CD4-positive, alpha-beta T cell (primary cell): ENCODE measurements at regions not wholly inside any gene's neighbourhood (a gene's known extent, or its start where the extent isn't known, plus 50 kb on each side); places are given as distances from the start of the nearest gene placed in this dataset.

Source experiments
- ATAC-seq: fragments of 200-7000 bp; cut with Tn5 transposase; one replicate; pipeline ENCODE4 v1.10.0; 2022; ENCODE audit warnings: mild to moderate bottlenecking; ENCODE audit not compliant: poor library complexity
- CTCF ChIA-PET: fragments of 350-600 bp; sonication (Branson Sonifier 250); formaldehyde crosslinking; loops from one replicate; lab custom pipeline; 2021; ENCODE audit warnings: antibody characterized with exemption, inconsistent platforms; lab: Charles Lee
- POLR2A ChIA-PET: fragments of 350-600 bp; sonication (Branson Sonifier 250); formaldehyde crosslinking; loops from one replicate; lab custom pipeline; 2021; ENCODE audit warnings: antibody characterized with exemption, inconsistent platforms; lab: Charles Lee
- DNase-seq, 14 experiments: peaks; one replicate each; pipeline ENCODE4 v3.0.0-alpha.2; 2013 to 2020; ENCODE audit warnings: mixed read lengths in 2 of 14
- H3K27ac ChIP-seq, 2 donors: one replicate each; pipeline versions ENCODE4 v1.5.1 to v1.7.0; 2013; ENCODE audit warnings: low read length in 2 of 2, low read depth in 1 of 2, mild to moderate bottlenecking in 1 of 2
- H3K27me3 ChIP-seq, 2 experiments: 1 replicate in 1 of 2; 2 replicates in 1 of 2; pipeline versions ENCODE4 v1.6.1 to v1.7.0; 2013; ENCODE audit warnings: low read length in 2 of 2, control low read depth in 1 of 2, mild to moderate bottlenecking in 1 of 2, moderate library complexity in 1 of 2; ENCODE audit not compliant: insufficient read depth in 2 of 2, control insufficient read depth in 1 of 2
- H3K36me3 ChIP-seq: one replicate; pipeline ENCODE4 v1.6.1; 2013; ENCODE audit warnings: low read length, control low read depth; ENCODE audit not compliant: insufficient read depth
- H3K4me1 ChIP-seq: one replicate; pipeline ENCODE4 v1.6.1; 2013; ENCODE audit warnings: low read length, control low read depth; ENCODE audit not compliant: insufficient read depth
- H3K4me3 ChIP-seq: one replicate; pipeline ENCODE4 v1.5.1; 2013; ENCODE audit warnings: mild to moderate bottlenecking, low read length, moderate library complexity
- H3K9me3 ChIP-seq, 2 experiments: 1 replicate in 1 of 2; 2 replicates in 1 of 2; pipeline versions ENCODE4 v1.6.1 to v1.7.0; 2013; ENCODE audit warnings: low read length in 2 of 2, mild to moderate bottlenecking in 2 of 2, control low read depth in 1 of 2, moderate library complexity in 1 of 2; ENCODE audit not compliant: control insufficient read depth in 1 of 2, insufficient read depth in 1 of 2
- H3K27ac Mint-ChIP-seq: one replicate; pipeline ENCODE4 v1.8.0; 2020; ENCODE audit warnings: mixed read lengths
- H3K27me3 Mint-ChIP-seq: one replicate; pipeline ENCODE4 v1.8.0; 2021; ENCODE audit warnings: mixed read lengths
- H3K36me3 Mint-ChIP-seq: one replicate; pipeline ENCODE4 v1.8.0; 2021; ENCODE audit warnings: low read depth, mixed read lengths
- H3K4me1 Mint-ChIP-seq: one replicate; pipeline ENCODE4 v1.8.0; 2021; ENCODE audit warnings: low read depth, mixed read lengths
- H3K4me3 Mint-ChIP-seq: one replicate; pipeline ENCODE4 v1.8.0; 2020; ENCODE audit warnings: mild to moderate bottlenecking, mixed read lengths
- H3K9me3 Mint-ChIP-seq: one replicate; pipeline ENCODE4 v1.8.0; 2020; ENCODE audit warnings: mixed read lengths
- intact Hi-C, 2 experiments: fragments of 100-400 bp; cut with DNase I in 1 of 2; cut with micrococcal nuclease in 1 of 2; formaldehyde crosslinking; loops; one replicate each; pipeline versions ENCODE4 v1.15.1 to v1.9.0; 2023 to 2025; cut with DNase I, micrococcal nuclease
- TF ChIP-seq, protein P1 (sequence below): fragments of 200-600 bp; IDR thresholded peaks from one replicate; pipeline ENCODE4 v1.8.0; 2022; ENCODE audit warnings: antibody characterized with exemption, mild to moderate bottlenecking

DNA sequence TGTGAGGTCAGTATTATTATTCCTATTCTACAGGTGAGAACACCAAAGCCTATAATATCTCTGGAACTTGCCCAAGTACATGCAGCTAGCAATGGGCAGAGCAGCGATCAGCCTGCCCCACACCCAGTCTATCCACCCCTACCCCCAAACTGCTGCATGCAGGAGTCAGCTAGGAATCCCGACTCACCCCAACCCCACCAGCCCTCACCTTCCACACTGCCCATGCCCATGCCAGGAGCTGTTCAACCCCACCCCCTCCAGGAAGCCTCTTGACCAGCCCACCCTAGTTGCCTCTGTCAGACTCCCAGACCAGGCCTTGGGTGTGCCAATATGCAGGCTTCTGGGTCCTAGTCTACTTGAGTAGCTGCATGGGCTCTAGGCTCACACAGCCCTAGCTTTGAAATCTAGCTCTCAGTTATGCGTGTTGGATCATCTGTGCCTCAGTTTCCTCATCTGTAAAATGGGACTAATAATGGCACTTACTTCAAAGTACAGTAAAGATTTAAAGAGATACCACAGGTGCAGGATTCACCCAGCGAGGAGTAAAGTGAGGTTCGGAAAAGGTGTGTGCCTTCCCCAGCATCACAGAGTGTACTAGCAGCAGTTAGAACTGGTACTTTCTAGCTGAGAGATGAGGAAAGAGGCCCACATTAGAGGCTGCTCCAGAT, 173.2 kb downstream of the VEGFA start:
- Mint-ChIP-seq H3K4me1 (no peaks in the 10 kb centered on the region), H3K27me3 (no peaks in the 10 kb centered on the region), H3K9me3 (peaks cover 14% of the 10 kb centered on the region), H3K36me3 (no peaks in the 10 kb centered on the region), H3K27ac (no peak overlapping the region), H3K4me3 (no peak overlapping the region)
- DNase-seq (no peak), ATAC-seq (no peak)
- no peaks in the 10 kb centered on the region for H3K4me1 ChIP-seq
- POLR2A ChIA-PET: no interaction called here
- TF ChIP-seq, protein P1, sequence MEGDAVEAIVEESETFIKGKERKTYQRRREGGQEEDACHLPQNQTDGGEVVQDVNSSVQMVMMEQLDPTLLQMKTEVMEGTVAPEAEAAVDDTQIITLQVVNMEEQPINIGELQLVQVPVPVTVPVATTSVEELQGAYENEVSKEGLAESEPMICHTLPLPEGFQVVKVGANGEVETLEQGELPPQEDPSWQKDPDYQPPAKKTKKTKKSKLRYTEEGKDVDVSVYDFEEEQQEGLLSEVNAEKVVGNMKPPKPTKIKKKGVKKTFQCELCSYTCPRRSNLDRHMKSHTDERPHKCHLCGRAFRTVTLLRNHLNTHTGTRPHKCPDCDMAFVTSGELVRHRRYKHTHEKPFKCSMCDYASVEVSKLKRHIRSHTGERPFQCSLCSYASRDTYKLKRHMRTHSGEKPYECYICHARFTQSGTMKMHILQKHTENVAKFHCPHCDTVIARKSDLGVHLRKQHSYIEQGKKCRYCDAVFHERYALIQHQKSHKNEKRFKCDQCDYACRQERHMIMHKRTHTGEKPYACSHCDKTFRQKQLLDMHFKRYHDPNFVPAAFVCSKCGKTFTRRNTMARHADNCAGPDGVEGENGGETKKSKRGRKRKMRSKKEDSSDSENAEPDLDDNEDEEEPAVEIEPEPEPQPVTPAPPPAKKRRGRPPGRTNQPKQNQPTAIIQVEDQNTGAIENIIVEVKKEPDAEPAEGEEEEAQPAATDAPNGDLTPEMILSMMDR: no peak
- H3K27me3 ChIP-seq: no peaks in the 10 kb centered on the region
- intact Hi-C loops: no loop called here
- no peak overlapping the region for H3K4me3 ChIP-seq
- CTCF ChIA-PET: no interaction called here
- no peak overlapping the region for H3K27ac ChIP-seq
- peaks cover 12 to 20% of the 10 kb centered on the region in 2 experiments for H3K9me3 ChIP-seq
- H3K36me3 ChIP-seq: no peaks in the 10 kb centered on the region

DNA sequence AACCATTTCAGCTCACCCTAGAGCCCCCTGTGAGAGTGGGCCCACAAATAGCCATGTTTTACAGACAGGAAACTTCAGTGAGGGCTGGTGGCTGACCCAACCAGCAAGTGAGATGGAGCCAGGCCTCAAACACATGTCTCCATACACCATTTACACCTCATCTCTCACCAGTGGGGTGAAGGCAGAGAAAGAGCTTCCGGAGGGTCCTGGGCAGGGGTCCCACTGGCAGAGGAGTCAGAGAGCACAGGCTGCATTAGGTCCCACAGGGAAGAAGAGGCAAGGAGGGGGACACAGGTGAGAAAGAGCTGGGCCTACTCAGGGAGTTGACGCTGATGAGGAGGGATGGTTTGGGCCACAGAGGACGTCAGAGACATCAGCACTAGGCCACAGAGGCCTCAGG, 172.6 kb downstream of the VEGFA start:
- Histone ChIP-seq H3K9me3 (peaks cover 12 to 20% of the 10 kb centered on the region in 2 experiments), H3K4me3 (no peak overlapping the region), H3K4me1 (no peaks in the 10 kb centered on the region), H3K27me3 (no peaks in the 10 kb centered on the region), H3K27ac (no peak overlapping the region), H3K36me3 (no peaks in the 10 kb centered on the region)
- DNase-seq: no peak
- ChIA-PET POLR2A (no interaction called here), CTCF (no interaction called here)
- intact Hi-C loops: no loop called here
- Mint-ChIP-seq H3K9me3 (peaks cover 14% of the 10 kb centered on the region), H3K4me3 (no peak overlapping the region), H3K4me1 (no peaks in the 10 kb centered on the region), H3K36me3 (no peaks in the 10 kb centered on the region), H3K27ac (no peak overlapping the region), H3K27me3 (no peaks in the 10 kb centered on the region)
- TF ChIP-seq, protein P1: no peak
- no peak for ATAC-seq

DNA sequence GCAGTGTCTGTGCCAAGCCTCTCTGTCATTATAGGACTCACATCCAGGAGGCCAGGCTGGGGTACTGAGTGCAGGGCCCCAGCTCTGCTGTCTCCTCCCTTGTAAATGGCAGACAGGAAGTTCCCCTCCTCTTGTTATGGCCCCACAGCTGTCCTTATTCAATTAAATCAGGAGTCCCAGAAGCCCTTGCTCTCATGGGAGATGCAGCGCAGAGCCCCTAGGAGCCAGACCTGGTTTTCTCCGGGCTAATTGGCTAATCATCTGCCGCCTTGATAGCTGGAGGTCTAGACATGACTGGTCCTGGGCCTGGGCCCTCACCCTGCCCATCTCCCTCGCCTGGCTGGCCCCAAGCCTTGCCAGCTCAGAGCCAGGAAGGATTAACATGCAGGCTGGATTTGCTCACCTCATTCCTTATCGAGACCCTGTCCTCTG, 172.0 kb downstream of the VEGFA start:
- peaks cover 14% of the 10 kb centered on the region for H3K9me3 Mint-ChIP-seq
- no peak overlapping the region for H3K27ac ChIP-seq
- no peak for DNase-seq
- no peak overlapping the region for H3K4me3 ChIP-seq
- no peak overlapping the region for H3K27ac Mint-ChIP-seq
- no peaks in the 10 kb centered on the region for H3K4me1 Mint-ChIP-seq
- no peak overlapping the region for H3K4me3 Mint-ChIP-seq
- no peaks in the 10 kb centered on the region for H3K27me3 ChIP-seq
- intact Hi-C loops: no loop called here
- no peaks in the 10 kb centered on the region for H3K4me1 ChIP-seq
- H3K36me3 ChIP-seq: no peaks in the 10 kb centered on the region
- H3K9me3 ChIP-seq: peaks cover 12 to 20% of the 10 kb centered on the region in 2 experiments
- no peaks in the 10 kb centered on the region for H3K36me3 Mint-ChIP-seq
- no peaks in the 10 kb centered on the region for H3K27me3 Mint-ChIP-seq
- ChIA-PET CTCF (no interaction called here), POLR2A (no interaction called here)
- ATAC-seq: no peak
- TF ChIP-seq, protein P1: no peak
